AG04449 (cell line): ENCODE measurements at regions not wholly inside any gene's neighbourhood (a gene's known extent, or its start where the extent isn't known, plus 50 kb on each side); places are given as distances from the start of the nearest gene placed in this dataset.
A peak's percentile ranks its signal among the peaks of the same experiment; 100 is the strongest.

Experiments used
- CTCF ChIA-PET: fragments of 350-600 bp; formaldehyde crosslinking; extraction: SDS; loops from one replicate; lab custom pipeline; 2021; ENCODE audit warnings: antibody characterized with exemption; lab: Yijun Ruan, JAX
- POLR2A ChIA-PET: fragments of 400-600, 350-600 bp; formaldehyde crosslinking; extraction: SDS; loops from one replicate; lab custom pipeline; 2020; ENCODE audit warnings: antibody characterized with exemption, inconsistent platforms; lab: Yijun Ruan, JAX
- DNase-seq: peaks from one replicate; pipeline ENCODE4 v3.0.0-alpha.2; 2010; ENCODE audit warnings: low read depth, low spot score
- H3K4me3 ChIP-seq: 2 replicates; pipeline ENCODE4 v1.5.1; 2011; ENCODE audit warnings: low read depth, mild to moderate bottlenecking, control low read depth, low read length
- CTCF ChIP-seq: IDR thresholded peaks from one replicate; pipeline ENCODE4 v1.5.1; 2011; ENCODE audit warnings: mild to moderate bottlenecking, moderate library complexity, low read length, control low read depth, inconsistent platforms; ENCODE audit not compliant: insufficient read depth; ENCODE audit errors: missing control alignments

GRCh38 chr18:55096263-55096951 is 137.1 kb upstream of the CCDC68 start:
- ChIA-PET CTCF (interaction anchor here (0.7 to 1.9 kb wide), 14 partner anchors 9 to 142 kb away, joined by 3 to 12 read pairs (median 4); no protein-coding TSS in a partner anchor), POLR2A (interaction anchor here (1.4 kb wide), 1 partner anchor 27 kb away, joined by 3 read pairs; no protein-coding TSS in a partner anchor)
- peak; percentile 38 for DNase-seq
- TF ChIP-seq CTCF: peak; percentile 71
- 0 out of 2 replicates have a peak overlapping the region, but pooled peaks have one; percentile 19 for H3K4me3 ChIP-seq

GRCh38 chr18:55095584-55095983 is 136.3 kb upstream of the CCDC68 start:
- no peak for DNase-seq
- no peak for TF ChIP-seq CTCF
- ChIA-PET CTCF (interaction anchor here (0.7 to 1.8 kb wide), 8 partner anchors 9 to 139 kb away, joined by 3 to 12 read pairs (median 4); no protein-coding TSS in a partner anchor), POLR2A (interaction anchor here (1.4 kb wide), 1 partner anchor 28 kb away, joined by 3 read pairs; no protein-coding TSS in a partner anchor)
- H3K4me3 ChIP-seq: no peak overlapping the region

GRCh38 chr18:55093808-55094207 is 134.5 kb upstream of the CCDC68 start:
- H3K4me3 ChIP-seq: no peak overlapping the region
- ChIA-PET CTCF (interaction anchor here (0.7 to 2.2 kb wide), 3 partner anchors 13 to 349 kb away, joined by 3 to 8 read pairs (median 3); no protein-coding TSS in a partner anchor), POLR2A (no interaction called here)
- DNase-seq: no peak
- no peak for TF ChIP-seq CTCF

- POLR2A ChIA-PET: no interaction called here
- CTCF ChIA-PET: interaction anchor here (0.9 to 2.2 kb wide), 2 partner anchors 13 to 141 kb away, joined by 3 to 8 read pairs; no protein-coding TSS in a partner anchor
- no peak overlapping the region for H3K4me3 ChIP-seq
- DNase-seq: no peak
- TF ChIP-seq CTCF: no peak
Observed at GRCh38 chr18:55093295-55093694, 134.0 kb upstream of the CCDC68 start.

- no peak overlapping the region for H3K4me3 ChIP-seq
- ChIA-PET CTCF (no interaction called here), POLR2A (no interaction called here)
- no peak for TF ChIP-seq CTCF
- no peak for DNase-seq
Observed at GRCh38 chr18:55092166-55092565, 132.9 kb upstream of the CCDC68 start.

- ChIA-PET POLR2A (no interaction called here), CTCF (no interaction called here)
- no peak overlapping the region for H3K4me3 ChIP-seq
- no peak for TF ChIP-seq CTCF
- DNase-seq: no peak
Observed at GRCh38 chr18:55090564-55091188, 131.4 kb upstream of the CCDC68 start.
